ENCODE measurements at regions not wholly inside any gene's neighbourhood (a gene's known extent, or its start where the extent isn't known, plus 50 kb on each side); places are given as distances from the start of the nearest gene placed in this dataset.

DNA sequence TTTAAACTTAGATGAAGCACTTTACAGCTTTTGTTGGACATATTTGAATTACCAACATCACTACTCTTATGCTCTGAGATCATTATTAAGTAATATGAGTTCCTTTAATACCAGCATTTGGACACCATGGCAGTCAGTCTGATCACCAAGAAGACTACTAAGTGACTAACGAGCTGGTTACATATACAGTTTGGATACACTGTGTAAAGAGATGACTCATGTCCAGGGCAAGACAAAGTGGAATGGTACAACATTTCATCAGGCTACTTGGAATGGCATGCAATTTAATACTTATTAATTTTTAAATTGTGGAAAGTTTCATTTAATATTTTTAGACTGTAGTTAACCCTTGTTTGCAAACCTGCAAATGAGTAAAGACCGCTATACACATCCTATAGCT, 237.4 kb upstream of the PRDM9 start:
- no peaks in the 10 kb centered on the region for H3K36me3 ChIP-seq (replicated peaks in 1 of 2; ENCODE audit: control extremely low read depth in 1 of 2, control insufficient read depth in 1 of 2, extremely low read depth in 1 of 2, insufficient read depth in 2 of 2, low read length in 1 of 2)
- no peaks in the 10 kb centered on the region for H3K27me3 ChIP-seq (replicated peaks in 1 of 4; ENCODE audit: control extremely low read depth in 1 of 4, control insufficient read depth in 3 of 4, insufficient read depth in 4 of 4, low read length in 3 of 4)
- no peak for ATAC-seq (ENCODE audit: low read depth)
- ChIA-PET POLR2A (no interaction called here), CTCF (no interaction called here)
- no CpG with 5 or more reads among the region's 2 CpGs for WGBS (ENCODE audit: insufficient coverage)
- no peak overlapping the region for H3K4me2 ChIP-seq (replicated peaks; ENCODE audit: low read depth, low read length, poor library complexity, severe bottlenecking)
- no peaks in the 10 kb centered on the region for H3K4me1 ChIP-seq (ENCODE audit: control insufficient read depth in 2 of 2, insufficient read depth in 2 of 2, low read length in 2 of 2)
- Mint-ChIP-seq H3K27ac (no peak overlapping the region), H3K27me3 (no peaks in the 10 kb centered on the region), H3K4me3 (no peak overlapping the region), H3K9me3 (ENCODE audit: insufficient read depth) (no peaks in the 10 kb centered on the region), H3K4me1 (no peaks in the 10 kb centered on the region)
- H3K27ac ChIP-seq (ENCODE audit: low read length in 2 of 2) = no peak overlapping the region
- no peaks in the 10 kb centered on the region for H3K79me2 ChIP-seq (ENCODE audit: control insufficient read depth, insufficient read depth, low read length)
- no peak overlapping the region for H3K4me3 ChIP-seq (ENCODE audit: control extremely low read depth in 1 of 5, extremely low read depth in 1 of 5, insufficient read depth in 1 of 5, low read depth in 2 of 5, low read length in 4 of 5)
- intact Hi-C loops (cut with micrococcal nuclease) = no loop called here
- H3K9ac ChIP-seq (ENCODE audit: low read length) = no peak overlapping the region
- H3K9me3 ChIP-seq (ENCODE audit: control extremely low read depth in 1 of 3, control insufficient read depth in 2 of 3, insufficient read depth in 1 of 3, low read length in 2 of 3) = no peaks in the 10 kb centered on the region
- no peak for DNase-seq
- no peaks in the 10 kb centered on the region for H4K20me1 ChIP-seq (ENCODE audit: control insufficient read depth, insufficient read depth, low read length, poor library complexity, severe bottlenecking)
- no peak for TF ChIP-seq EZH2 (IDR thresholded peaks at IDR 0.05; ENCODE audit: borderline replicate concordance, insufficient read depth, low read depth, low read length, poor library complexity, severe bottlenecking)
- TF ChIP-seq, protein P1, sequence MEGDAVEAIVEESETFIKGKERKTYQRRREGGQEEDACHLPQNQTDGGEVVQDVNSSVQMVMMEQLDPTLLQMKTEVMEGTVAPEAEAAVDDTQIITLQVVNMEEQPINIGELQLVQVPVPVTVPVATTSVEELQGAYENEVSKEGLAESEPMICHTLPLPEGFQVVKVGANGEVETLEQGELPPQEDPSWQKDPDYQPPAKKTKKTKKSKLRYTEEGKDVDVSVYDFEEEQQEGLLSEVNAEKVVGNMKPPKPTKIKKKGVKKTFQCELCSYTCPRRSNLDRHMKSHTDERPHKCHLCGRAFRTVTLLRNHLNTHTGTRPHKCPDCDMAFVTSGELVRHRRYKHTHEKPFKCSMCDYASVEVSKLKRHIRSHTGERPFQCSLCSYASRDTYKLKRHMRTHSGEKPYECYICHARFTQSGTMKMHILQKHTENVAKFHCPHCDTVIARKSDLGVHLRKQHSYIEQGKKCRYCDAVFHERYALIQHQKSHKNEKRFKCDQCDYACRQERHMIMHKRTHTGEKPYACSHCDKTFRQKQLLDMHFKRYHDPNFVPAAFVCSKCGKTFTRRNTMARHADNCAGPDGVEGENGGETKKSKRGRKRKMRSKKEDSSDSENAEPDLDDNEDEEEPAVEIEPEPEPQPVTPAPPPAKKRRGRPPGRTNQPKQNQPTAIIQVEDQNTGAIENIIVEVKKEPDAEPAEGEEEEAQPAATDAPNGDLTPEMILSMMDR (IDR thresholded peaks at IDR 0.05) = no peak
- no peak overlapping the region for H2AFZ ChIP-seq (ENCODE audit: insufficient read depth, low read depth, low read length, poor library complexity, severe bottlenecking)

DNA sequence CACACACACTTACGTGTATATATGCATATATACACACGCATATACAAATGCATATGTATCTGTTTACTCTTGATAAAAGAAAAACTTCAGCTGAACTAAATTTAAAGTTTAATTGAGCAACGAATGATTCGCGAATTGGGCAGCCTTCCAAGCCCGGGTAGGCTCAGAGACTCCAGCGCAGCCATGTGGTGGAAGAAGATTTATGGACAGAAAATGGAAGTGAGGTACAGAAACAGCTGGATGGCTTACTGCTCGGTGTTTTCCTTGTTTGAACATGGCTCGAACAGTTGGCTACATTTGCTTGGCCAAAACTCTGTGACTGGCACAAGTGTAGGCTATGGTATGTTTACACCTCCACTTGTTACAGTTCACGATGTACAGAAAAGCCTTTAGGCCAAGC, 239.3 kb upstream of the PRDM9 start:
- Histone ChIP-seq H3K27ac (ENCODE audit: low read length in 2 of 2) (no peak overlapping the region), H3K9ac (ENCODE audit: low read length) (no peak overlapping the region), H3K4me2 (replicated peaks; ENCODE audit: low read depth, low read length, poor library complexity, severe bottlenecking) (no peak overlapping the region), H3K27me3 (replicated peaks in 1 of 4; ENCODE audit: control extremely low read depth in 1 of 4, control insufficient read depth in 3 of 4, insufficient read depth in 4 of 4, low read length in 3 of 4) (no peaks in the 10 kb centered on the region), H2AFZ (ENCODE audit: insufficient read depth, low read depth, low read length, poor library complexity, severe bottlenecking) (no peak overlapping the region), H4K20me1 (ENCODE audit: control insufficient read depth, insufficient read depth, low read length, poor library complexity, severe bottlenecking) (no peaks in the 10 kb centered on the region), H3K4me1 (ENCODE audit: control insufficient read depth in 2 of 2, insufficient read depth in 2 of 2, low read length in 2 of 2) (no peaks in the 10 kb centered on the region), H3K9me3 (ENCODE audit: control extremely low read depth in 1 of 3, control insufficient read depth in 2 of 3, insufficient read depth in 1 of 3, low read length in 2 of 3) (no peaks in the 10 kb centered on the region), H3K79me2 (ENCODE audit: control insufficient read depth, insufficient read depth, low read length) (no peaks in the 10 kb centered on the region), H3K4me3 (ENCODE audit: control extremely low read depth in 1 of 5, extremely low read depth in 1 of 5, insufficient read depth in 1 of 5, low read depth in 2 of 5, low read length in 4 of 5) (no peak overlapping the region), H3K36me3 (replicated peaks in 1 of 2; ENCODE audit: control extremely low read depth in 1 of 2, control insufficient read depth in 1 of 2, extremely low read depth in 1 of 2, insufficient read depth in 2 of 2, low read length in 1 of 2) (no peaks in the 10 kb centered on the region)
- Mint-ChIP-seq H3K27me3 (no peaks in the 10 kb centered on the region), H3K9me3 (ENCODE audit: insufficient read depth) (no peaks in the 10 kb centered on the region), H3K4me3 (no peak overlapping the region), H3K27ac (no peak overlapping the region), H3K4me1 (no peaks in the 10 kb centered on the region)
- TF ChIP-seq EZH2 (IDR thresholded peaks at IDR 0.05; ENCODE audit: borderline replicate concordance, insufficient read depth, low read depth, low read length, poor library complexity, severe bottlenecking) = no peak
- TF ChIP-seq, protein P1 (IDR thresholded peaks at IDR 0.05) = no peak
- no peak for DNase-seq
- intact Hi-C loops (cut with micrococcal nuclease) = no loop called here
- WGBS (ENCODE audit: insufficient coverage) = 93% methylated on average over 6 of the region's 10 CpGs
- CTCF ChIA-PET = no interaction called here
- ATAC-seq (ENCODE audit: low read depth) = no peak
- POLR2A ChIA-PET = no interaction called here
